ENCODE measurements at regions not wholly inside any gene's neighbourhood (a gene's known extent, or its start where the extent isn't known, plus 50 kb on each side); places are given as distances from the start of the nearest gene placed in this dataset.

DNA sequence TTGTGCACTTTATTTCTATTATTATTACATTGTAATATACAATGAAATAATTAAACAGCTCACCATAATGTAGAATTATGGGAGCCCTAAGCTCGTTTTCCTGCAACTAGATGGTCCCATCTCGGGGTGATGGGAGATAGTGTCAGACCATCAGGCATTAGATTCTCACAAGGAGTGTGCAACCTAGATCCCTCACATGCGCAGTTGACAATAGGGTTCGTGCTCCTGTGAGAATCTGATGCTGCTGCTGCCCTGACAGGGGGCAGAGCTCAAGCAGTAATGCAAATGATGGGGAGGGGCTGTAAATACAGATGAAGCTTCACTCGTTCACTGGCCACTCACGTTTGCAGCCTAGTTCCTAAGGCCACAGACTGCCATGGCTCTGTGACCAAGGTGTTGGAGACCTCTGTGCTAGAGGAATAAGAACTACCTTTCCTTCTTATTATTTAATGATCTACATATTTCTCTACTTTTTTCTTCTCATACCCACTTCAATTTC is 492.9 kb upstream of the INTU start:
- TF ChIP-seq, protein P1, sequence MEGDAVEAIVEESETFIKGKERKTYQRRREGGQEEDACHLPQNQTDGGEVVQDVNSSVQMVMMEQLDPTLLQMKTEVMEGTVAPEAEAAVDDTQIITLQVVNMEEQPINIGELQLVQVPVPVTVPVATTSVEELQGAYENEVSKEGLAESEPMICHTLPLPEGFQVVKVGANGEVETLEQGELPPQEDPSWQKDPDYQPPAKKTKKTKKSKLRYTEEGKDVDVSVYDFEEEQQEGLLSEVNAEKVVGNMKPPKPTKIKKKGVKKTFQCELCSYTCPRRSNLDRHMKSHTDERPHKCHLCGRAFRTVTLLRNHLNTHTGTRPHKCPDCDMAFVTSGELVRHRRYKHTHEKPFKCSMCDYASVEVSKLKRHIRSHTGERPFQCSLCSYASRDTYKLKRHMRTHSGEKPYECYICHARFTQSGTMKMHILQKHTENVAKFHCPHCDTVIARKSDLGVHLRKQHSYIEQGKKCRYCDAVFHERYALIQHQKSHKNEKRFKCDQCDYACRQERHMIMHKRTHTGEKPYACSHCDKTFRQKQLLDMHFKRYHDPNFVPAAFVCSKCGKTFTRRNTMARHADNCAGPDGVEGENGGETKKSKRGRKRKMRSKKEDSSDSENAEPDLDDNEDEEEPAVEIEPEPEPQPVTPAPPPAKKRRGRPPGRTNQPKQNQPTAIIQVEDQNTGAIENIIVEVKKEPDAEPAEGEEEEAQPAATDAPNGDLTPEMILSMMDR (IDR thresholded peaks at IDR 0.05): no peak
- TF ChIP-seq EP300 (IDR thresholded peaks at IDR 0.05) (no peak), POLR2A (IDR thresholded peaks at IDR 0.05) (no peak)
- Histone ChIP-seq H3K4me1 (ENCODE audit: insufficient read depth) (no peaks in the 10 kb centered on the region), H3K9me3 (no peaks in the 10 kb centered on the region), H3K27me3 (no peaks in the 10 kb centered on the region), H3K27ac (no peak overlapping the region), H3K36me3 (no peaks in the 10 kb centered on the region), H3K4me3 (no peak overlapping the region)
- intact Hi-C loops (cut with DNase I): no loop called here
- WGBS, 3 donors: 86 to 93% (median 92%) methylated on average over 6 of the region's 6 CpGs
- no peak for DNase-seq

DNA sequence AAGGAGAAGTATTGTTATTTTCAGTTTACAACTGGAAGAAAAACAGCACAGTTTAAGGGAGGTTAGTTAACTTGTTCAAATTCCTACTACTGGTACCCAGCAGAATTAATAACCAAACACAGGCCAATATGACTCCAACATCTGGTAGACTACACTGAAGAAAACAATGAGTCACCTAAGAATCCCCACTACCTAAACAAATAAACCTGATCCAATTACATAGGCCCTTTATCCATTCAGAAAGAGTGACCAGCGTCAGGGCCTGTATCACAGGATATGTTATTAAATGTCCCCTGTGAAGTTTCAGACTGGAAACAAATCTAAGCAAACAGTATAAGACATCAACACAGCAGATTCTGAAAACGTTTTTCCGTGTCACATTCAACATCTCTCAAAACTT is 492.5 kb upstream of the INTU start:
- no peak for DNase-seq
- Histone ChIP-seq H3K27ac (no peak overlapping the region), H3K27me3 (no peaks in the 10 kb centered on the region), H3K36me3 (no peaks in the 10 kb centered on the region), H3K4me3 (no peak overlapping the region), H3K9me3 (no peaks in the 10 kb centered on the region), H3K4me1 (ENCODE audit: insufficient read depth) (no peaks in the 10 kb centered on the region)
- intact Hi-C loops (cut with DNase I): no loop called here
- 77 to 79% (median 78%) methylated on average over 3 of the region's 3 CpGs for WGBS, 3 donors
- TF ChIP-seq, protein P1 (IDR thresholded peaks at IDR 0.05): no peak
- TF ChIP-seq POLR2A (IDR thresholded peaks at IDR 0.05) (no peak), EP300 (IDR thresholded peaks at IDR 0.05) (no peak)

DNA sequence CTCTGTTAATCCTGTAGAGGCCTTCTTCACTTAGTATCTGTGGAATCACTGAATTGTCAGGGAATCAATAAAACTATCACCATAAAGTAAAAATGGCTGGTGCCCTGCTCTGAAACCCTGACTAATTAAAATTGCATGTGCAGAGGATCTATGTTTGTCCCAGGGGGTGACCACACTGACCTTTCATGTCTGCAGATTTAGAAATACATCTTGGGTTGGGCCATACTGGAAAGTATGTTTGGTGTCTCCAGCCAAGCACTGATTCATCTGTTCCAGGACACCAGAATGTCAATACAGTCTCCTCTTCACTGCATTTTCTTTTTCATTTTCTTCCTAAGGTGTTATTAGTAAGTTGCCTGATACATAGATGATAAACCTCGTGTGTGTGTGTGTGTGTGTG is 490.9 kb upstream of the INTU start:
- Histone ChIP-seq H3K36me3 (no peaks in the 10 kb centered on the region), H3K4me1 (ENCODE audit: insufficient read depth) (no peaks in the 10 kb centered on the region)
- intact Hi-C loops (cut with DNase I): no loop called here

DNA sequence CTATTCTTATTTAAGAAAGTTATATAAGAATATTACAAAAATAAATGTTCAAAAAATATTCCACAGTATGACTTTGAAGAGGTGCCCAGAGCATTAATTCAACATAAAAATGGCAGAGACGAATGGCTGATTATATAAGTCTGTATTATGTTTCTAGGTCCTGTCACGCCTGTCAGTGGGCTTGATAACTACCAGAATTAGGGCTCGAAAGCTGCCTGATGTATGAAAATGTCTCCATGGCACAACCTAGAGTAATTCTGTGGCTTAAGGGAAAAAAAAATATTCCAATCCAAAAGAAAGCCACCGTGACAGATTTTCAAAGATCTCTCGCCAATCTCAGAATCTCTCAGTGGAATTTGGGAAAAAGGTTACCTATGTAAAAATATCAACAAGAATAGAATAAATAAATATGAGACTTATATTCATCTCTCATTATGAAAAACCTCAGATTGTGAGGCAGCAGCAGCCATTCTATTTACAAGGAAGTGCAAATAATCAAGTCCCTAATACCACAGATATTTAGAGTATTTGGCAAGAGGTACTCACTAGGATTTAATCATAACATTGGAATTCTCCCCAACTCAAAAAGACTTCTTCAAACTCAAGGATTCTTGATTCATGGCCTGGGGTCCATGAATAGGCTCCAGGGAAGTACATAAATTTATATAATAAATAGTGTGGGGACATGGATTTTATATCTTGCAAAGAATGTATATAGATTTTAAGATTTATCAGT is 489.1 kb upstream of the INTU start:
- no peaks in the 10 kb centered on the region for H3K27me3 ChIP-seq
- 63 to 68% (median 64%) methylated on average over 5 of the region's 5 CpGs for WGBS, 3 donors
- no peak for TF ChIP-seq POLR2A (IDR thresholded peaks at IDR 0.05)
- TF ChIP-seq, protein P1 (IDR thresholded peaks at IDR 0.05): no peak
- TF ChIP-seq EP300 (IDR thresholded peaks at IDR 0.05): no peak
- no peak overlapping the region for H3K4me3 ChIP-seq
- no peaks in the 10 kb centered on the region for H3K36me3 ChIP-seq
- DNase-seq: no peak
- intact Hi-C loops (cut with DNase I): no loop called here
- no peak overlapping the region for H3K27ac ChIP-seq
- no peaks in the 10 kb centered on the region for H3K4me1 ChIP-seq (ENCODE audit: insufficient read depth)
- H3K9me3 ChIP-seq: no peaks in the 10 kb centered on the region

More for the DNA sequence above, 490.9 kb upstream of the INTU start:
- no peaks in the 10 kb centered on the region for H3K9me3 ChIP-seq
- no peaks in the 10 kb centered on the region for H3K27me3 ChIP-seq
- TF ChIP-seq POLR2A (IDR thresholded peaks at IDR 0.05) (no peak), EP300 (IDR thresholded peaks at IDR 0.05) (no peak)
- TF ChIP-seq, protein P1 (IDR thresholded peaks at IDR 0.05): no peak
- no peak for DNase-seq
- H3K27ac ChIP-seq: no peak overlapping the region
- 40 to 45% (median 42%) methylated on average over 1 of the region's 1 CpG for WGBS, 3 donors
- no peak overlapping the region for H3K4me3 ChIP-seq
